GM18907 (cell line): ENCODE measurements at regions not wholly inside any gene's neighbourhood (a gene's known extent, or its start where the extent isn't known, plus 50 kb on each side); places are given as distances from the start of the nearest gene placed in this dataset.
"Not testable (repeated sequence)": the region's sequence is repeated elsewhere in the genome, so short reads cannot be mapped to it uniquely, and the experiment has no call there.

Source experiments
- ATAC-seq: cut with Tn5 transposase; IDR thresholded peaks from one replicate; pipeline ENCODE4 v1.9.1; 2021; ENCODE audit warnings: mild to moderate bottlenecking, moderate library complexity; ENCODE audit not compliant: unreplicated experiment

DNA sequence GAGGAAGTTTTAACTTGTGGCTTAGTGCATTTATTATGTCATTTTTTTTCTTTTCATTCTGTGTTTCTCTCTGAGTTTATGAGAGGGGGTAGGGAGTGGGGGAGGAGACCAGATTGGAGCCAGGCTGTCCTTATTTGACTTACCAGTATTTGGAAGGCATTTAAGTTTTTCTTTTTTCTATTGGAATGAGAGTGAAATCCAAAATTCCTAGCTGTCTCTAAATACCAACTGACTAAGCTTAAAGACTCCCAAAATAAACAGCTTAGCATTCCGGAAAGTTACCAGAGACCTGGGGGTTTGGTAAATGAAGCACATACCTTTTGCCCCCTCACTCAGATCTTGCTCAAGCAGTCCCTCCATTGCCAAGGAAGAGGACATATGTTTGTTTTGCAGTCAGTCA is 581.9 kb upstream of the BRINP1 start:
- ATAC-seq = no peak

DNA sequence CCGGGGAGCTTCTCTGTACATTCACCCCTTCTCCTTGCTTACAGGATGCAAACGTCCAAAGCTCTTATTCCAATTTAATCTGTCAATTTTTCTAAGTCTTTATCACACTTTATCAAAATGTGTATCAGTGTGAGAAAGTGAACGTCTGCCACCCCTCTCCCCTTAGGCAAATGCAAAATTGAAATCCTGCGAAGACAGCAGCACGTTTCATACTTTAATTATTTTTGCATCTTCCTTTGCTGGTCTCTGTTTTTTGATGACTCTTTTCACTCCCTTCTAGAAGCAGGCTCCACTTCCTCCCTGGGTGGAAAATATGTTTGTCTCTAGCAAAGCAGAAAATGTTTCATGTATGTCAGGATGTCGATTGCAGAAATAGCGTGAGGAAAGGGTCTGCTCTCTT is 576.5 kb upstream of the BRINP1 start:
- ATAC-seq = no peak

DNA sequence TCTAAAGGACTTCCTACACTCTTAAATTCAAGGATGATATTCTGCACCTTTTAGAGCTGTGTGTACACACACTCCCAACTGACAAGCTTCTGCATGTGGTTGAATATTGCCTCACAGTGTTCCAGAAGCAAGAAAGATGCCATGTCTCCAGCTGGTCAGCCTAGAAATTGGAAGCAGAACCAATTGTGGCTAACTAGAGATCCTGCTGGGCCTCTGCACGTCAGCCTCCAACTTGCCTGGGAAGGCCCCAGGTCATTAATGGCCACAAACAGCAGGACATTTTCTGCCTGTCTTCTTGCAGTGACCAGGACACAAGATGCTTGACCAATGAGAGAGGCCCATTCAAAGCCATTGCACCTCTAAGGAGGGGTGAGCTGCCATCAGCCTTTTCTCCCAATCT is 571.9 kb upstream of the BRINP1 start:
- no peak for ATAC-seq

DNA sequence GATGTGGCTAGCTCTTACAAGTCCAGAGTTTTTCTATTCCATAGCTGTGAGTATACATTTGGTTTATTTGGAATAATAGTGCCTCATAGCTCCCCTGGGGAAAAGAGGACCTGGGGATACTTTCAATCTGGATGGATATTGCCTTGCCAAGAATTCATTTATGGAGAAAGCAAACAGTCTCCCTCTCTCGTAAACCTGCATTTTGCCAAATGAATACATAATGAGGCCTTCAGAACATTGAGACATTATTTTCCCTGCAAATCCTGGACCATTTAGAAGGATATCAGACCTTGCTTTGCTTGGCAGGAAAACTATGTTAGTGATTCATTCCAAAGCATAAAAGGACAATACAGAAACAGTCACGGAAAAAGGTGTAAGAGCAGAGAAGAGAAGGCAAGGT is 569.6 kb upstream of the BRINP1 start:
- ATAC-seq = no peak

DNA sequence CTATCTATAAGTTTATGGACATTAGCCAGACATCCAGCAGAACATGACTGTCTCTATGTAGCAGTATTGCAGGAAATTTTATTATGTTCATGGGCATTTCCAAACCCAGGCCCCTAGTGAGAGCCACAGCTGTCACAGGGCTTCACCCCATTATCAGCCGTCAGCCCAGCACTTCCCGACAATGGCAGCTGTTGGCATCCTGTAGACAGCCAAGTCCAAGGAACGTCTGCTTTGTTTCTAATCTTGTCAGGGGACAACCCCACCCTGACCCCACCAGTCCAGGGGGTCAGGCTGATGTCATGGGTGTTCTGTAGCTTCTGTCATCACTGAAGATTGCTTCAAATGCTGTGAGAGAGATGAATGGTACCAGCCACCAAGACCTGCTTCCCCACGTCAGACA is 565.3 kb upstream of the BRINP1 start:
- no peak for ATAC-seq

DNA sequence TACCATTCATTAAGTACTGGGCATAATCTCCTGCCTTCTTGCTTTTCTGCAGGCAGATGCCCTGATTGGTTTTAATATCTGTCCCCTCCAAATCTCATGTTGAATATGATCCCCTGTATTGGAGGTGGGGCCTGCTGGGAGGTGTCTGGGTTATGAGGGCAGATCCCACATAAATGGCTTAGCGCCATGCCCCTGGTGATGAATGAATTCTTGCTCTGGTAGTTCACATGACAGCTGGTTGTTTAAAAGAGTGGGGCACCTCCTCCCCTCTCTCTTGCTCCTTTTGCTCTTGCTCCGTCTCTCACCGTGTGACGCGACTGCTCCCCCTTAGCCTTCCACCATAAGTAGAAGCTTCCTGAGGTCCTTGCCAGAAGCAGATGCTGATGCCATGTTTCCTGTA is 564.0 kb upstream of the BRINP1 start:
- ATAC-seq = no peak

DNA sequence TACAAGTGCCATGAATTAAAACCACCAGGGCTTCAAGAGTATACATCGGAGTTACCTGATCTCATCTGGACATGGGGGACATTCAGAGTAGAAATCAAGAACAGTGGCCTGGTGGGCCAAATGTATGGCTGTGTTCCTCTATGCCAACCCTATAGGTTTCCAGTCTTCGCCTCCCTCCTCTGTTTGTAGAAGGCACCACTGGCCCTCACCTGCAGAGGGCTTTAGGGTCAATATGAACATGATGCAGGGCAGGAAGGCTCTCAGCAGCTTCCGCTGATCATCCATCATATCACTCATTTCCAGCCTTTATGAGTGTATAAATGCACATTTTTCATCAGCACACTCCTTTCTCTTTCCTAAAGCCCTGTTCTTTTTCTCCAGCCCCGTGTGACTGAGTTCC is 555.5 kb upstream of the BRINP1 start:
- no peak for ATAC-seq

DNA sequence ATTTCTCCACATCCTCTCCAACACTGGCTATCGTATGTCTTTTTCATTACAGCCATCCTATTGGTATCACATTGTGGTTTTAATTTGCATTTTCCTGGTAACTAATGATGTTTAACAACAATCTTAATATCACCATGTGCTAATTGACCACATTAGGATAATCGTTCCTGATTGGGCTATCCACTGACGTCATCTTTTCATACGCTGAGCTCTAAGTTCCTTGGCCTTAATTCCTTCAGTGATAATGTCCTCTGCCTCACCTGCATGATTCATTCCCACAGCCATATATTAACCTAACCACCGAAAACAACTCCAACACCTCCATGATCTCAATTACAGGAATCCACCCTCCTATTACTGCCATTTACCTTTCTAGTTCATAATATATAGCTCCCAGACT is 547.9 kb upstream of the BRINP1 start:
- no peak for ATAC-seq

DNA sequence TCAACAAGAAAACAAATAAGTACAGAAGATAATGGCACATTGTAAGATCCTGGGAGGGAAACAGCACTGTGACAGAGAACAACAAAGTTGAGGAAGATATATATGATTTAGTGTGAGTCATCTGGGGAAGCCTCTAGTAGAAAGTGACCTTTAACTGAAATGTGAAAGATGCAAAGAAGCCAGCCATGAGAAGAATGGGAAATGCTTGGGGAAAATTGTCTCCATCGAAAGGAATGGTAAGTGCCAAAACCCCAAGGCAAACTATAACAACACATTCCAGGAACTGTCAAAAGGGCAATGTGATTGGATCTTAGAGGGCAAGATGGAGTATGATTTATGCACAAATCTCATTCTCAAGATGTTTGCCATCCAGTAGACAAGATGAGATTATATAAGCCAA is 537.8 kb upstream of the BRINP1 start:
- no peak for ATAC-seq

DNA sequence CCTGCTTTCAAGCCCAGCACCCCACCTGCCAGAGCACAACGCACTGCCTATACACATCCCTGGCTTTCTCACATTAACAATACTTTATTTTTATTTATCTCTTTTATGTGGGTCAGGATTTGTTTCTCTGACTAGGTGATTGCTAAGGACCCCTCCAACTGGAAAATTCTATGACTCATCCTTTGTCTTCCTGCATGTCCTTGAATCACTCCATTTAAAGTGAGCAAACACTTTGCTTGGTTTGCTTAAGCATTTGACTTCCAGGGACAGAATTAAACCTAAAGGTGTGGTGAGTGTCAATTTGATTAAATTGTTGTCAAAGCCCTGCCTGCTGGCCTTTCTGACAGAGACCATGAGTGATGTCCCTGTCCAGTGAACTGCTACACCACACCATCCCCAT is 536.5 kb upstream of the BRINP1 start:
- ATAC-seq = no peak

DNA sequence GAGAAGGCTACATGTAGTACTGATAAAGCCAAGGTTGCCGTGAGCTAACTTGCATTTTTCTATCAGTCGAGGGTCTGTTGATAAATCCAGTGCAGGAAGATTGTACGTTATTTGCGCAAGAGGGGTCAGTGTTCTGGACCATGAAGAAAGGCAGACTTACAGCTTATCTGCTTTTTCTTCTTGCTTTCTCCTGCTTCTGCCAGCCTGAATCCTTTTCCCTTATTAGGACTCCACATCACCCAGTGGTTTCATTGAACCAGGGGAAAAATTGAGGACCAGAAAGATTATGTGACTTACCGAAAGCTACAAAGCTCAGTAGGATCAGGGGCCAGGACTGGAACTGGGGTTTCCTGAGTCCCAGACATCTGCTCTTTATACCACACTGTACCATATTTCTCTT is 534.6 kb upstream of the BRINP1 start:
- ATAC-seq = no peak

DNA sequence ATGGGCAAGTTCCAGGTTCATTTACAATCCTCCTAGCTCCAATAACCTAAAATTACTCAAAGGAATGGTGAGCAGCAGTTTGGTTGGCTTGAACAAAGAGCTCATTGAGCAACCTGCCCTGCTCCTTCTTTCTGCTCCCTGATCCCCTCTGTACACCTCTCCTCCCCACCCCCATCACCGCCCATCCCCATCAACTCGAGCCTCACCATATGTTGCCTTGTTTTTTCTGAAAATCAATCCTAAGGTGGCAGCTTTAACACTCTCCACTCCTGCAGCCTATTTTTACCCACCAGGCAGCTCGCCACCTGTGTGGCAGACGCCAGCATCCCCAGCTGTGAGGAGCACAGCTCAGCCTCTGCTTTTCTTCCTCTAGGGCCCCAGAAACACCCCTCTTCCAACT is 533.4 kb upstream of the BRINP1 start:
- ATAC-seq = no peak

DNA sequence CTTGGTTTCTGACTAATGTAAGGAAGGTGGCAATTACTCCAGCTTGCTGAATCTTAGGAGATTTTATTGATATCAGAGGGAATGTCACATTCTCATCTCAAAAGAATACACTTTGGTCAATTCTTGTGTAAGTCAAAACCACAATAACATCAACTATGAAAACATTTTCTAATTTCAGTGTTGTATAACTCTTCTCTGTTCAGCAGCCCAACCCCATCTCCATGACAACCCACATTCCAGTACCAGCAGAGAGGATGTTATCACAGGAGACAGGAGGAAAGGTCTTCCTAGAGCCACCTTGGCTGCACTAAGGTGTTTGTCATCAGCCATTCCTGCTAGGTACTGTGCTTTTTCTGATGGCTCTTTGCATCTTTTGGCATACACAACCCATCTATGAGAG is 529.1 kb upstream of the BRINP1 start:
- ATAC-seq = no peak

DNA sequence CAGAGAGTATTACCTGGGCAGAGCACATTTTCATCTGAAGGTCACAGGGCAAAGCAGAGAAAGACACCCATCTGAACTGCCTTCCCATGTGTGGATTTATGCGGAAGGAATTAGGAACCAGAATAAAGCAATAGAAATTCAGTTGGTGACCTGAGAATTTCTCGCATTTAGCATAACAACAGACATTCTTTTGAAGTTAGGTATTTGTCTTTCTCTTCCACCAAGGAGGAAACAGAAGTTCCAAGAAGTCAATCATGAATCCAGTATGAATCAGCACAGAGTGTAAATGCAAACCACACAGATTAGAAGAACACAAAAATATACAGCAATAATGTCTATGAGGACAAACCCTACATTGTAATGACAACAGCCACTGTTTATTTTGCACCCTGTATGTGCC is 515.2 kb upstream of the BRINP1 start:
- no peak for ATAC-seq

DNA sequence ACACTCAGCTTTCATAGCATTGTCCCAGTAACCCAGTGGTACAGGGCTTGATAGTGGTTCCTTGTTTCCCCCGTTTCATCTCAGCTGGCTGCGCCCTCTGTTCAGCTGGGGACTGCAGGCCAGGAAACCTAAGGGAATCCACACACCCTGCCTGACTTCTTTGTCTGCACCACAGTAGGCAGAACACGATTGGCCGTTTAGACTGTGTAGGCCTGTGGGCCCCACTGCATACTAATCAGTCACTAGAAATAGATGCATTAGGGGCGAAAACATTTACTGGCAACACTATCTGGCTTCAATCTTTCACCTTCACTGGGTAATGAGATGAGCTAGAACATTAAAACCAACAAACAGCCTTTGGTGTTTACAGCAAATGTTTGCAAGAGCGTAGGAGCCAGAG is 512.7 kb upstream of the BRINP1 start:
- no peak for ATAC-seq

DNA sequence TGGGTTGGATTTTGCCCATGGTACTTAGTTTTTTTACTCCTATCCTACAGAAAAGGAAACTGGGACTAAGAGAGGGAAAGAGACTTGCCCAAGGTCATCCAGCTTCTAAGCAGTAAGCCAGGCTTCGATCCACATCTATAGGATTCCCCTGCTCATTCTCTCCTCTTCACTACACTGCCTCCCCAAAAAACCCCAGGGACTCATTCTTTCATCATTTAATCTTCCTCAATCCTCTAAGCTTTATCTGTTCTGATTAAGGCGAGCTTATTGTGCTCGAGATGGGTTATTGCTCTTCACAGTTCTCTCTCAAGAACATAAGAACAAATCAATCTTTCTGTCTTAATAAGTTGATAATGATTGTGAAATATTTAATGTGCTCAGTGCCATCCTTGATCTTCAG is 511.1 kb upstream of the BRINP1 start:
- no peak for ATAC-seq

DNA sequence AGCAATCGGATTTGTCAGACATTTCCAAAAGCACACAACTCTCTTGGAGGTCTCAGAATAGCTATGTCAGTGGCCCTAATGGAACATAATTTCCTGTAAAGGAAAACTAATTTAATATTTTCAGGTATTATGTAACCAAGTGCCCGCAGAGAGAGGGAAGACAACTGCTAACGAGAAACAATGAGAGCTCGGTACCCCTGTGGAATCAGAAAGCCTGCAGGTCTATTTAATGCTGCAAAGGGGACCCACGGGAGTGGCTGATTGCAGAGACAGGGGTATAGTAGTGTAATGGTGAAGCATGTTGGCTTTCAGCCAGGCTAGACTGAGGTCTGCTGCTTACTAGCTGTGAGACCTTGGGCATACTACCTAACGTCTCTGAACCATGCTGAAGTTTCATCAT is 508.1 kb upstream of the BRINP1 start:
- no peak for ATAC-seq

DNA sequence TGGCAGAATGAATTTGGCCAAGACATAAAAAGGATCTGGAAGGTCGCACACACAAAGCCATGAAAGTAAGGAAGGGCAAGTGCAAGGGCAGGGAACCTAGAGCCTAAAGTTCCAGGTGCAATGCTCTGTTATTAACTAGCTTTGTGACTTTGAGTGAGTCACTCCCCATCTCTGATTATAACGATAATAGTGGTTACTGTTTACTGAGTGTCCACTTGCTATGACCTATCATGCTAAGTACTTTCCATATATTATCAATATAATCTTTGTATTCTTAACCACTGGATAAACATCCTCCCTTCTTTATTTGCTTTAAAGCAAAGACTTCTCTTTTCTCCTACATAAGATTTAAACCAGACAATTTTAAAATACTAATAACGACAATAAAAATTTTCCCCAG is 504.6 kb upstream of the BRINP1 start:
- ATAC-seq = no peak

DNA sequence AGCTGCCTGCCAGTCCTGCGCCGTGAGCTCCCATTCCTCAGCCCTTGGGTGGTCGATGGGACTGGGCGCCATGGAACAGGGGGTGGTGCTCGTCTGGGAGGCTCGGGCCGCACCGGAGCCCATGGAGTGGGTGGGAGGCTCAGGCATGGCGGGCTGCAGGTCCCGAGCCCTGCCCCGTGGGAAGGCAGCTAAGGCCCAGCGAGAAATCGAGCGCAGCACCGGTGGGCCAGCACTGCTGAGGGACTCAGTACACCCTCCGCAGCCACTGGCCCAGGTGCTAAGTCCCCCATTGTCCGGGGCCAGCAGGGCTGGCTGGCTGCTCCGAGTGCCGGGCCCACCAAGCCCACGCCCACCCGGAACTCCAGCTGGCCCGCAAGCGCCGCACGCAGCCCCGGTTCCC is 501.0 kb upstream of the BRINP1 start:
- not testable (repeated sequence) for ATAC-seq

DNA sequence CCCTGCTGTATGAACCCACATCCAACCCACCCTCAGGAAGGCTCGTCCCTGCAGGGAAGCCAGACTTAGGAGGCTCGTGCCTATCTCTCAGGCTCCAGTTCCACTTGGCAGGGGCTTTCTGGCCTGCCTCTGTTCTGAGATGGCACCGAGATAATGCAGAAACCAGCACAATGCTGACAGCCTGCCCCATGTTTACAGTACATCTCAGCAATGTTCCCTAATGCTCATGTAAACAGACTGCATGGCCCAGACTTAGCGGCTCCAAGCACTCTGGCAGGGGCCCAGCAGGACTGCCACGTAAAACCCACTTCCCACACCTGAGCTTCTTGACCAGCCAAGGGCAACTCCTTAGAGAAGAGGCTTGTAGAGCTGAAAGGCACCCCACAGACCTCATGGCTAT is 499.5 kb upstream of the BRINP1 start:
- no peak for ATAC-seq

DNA sequence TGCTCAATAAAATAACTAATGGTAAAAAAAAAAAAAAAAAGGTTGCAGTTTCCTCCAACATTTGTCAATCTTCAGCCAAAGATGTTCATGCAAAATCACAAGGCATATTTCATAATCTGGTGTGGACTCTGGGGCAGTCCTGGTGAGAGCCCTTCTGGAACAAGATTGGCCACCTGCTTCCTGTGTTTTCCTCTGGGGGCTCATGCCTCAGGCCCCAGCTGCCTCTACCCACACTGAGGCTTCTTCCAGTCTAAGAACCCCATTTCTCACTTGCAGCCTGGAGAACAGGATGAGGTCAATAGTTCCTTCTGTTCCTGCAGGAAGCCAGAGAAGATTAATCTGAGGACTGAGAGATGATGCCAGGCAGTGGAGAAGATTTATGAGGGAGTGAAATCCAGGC is 492.6 kb upstream of the BRINP1 start:
- ATAC-seq = no peak

DNA sequence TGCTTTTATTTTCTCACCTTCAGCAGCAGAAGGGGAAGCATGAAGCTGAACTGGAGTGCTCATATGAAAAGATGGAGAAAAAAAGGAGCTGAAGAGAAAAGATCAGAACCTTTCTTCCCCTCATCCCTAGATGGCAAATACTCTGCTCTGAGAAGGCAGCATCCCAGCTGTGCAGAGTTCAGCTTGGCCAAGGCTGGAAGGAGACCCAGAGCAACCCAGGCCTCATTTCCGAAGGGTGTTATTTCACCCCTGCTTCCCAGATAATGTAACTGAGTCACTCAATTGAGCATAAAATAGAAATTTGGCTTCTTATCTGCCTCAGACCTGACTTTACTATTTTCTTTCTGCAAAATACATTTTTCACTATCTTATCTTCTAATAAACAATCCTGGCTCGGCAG is 489.9 kb upstream of the BRINP1 start:
- no peak for ATAC-seq

DNA sequence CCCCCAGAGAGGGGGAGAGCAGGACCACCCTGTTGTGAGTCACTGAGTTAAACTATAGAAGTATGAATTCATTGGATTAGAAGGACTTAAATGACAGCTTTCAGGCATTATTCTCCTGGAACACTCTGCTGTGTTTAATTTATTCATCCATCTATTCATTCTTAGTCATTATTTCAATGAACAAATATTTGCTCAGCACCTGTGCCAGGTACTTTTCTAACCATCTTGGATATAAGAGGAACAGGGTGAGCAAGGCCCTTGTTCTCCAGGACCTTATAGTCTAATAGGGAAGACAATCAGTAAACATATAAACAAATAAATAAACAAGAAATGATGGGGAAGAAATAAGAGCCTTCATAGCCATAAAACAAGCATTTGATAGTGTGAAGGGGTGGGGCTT is 483.9 kb upstream of the BRINP1 start:
- ATAC-seq = no peak

DNA sequence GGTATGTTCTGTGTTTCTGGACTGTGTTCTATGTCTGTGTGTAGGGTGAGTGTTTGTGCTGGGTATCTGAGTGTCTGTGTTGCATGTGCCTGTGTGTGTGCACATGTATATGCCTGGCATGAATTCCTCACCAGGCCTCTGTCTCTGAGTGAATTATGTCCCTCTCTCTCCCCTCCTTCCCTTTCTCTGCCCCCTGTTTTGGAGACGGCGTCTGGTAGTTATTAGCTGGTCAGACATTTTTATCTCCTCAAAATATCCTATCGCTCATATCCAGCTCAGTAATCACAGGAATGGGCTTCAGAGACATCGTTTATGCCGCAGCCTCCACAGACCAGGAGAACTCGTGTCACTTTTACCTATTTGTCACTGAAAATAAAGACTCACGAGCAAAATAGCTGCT is 483.2 kb upstream of the BRINP1 start:
- ATAC-seq = no peak
